HepG2 (cell line): ENCODE measurements at regions not wholly inside any gene's neighbourhood (a gene's known extent, or its start where the extent isn't known, plus 50 kb on each side); places are given as distances from the start of the nearest gene placed in this dataset.

Source experiments
- ATAC-seq: fragments of 200-7000 bp; cut with Tn5 transposase; 3 replicates; pipeline ENCODE4 v1.9.1; 2020; ENCODE audit warnings: mild to moderate bottlenecking, moderate library complexity
- BruUV-seq: library from RNA; stranded (reverse); fragments of 400-500 nt; replicated peaks from 2 replicates; lab custom pipeline; 2021; lab: Mats Ljungman, UMichigan
- CTCF ChIA-PET: fragments of 300-600 bp; formaldehyde crosslinking; extraction: SDS; loops from one replicate; lab custom pipeline; 2021; ENCODE audit warnings: low total read pairs, inconsistent platforms, low intra/inter-chr PET ratio; lab: Yijun Ruan, JAX
- POLR2A ChIA-PET: fragments of 350-600 bp; sonication (Branson Sonifier 250); formaldehyde crosslinking; loops from one replicate; lab custom pipeline; 2020; ENCODE audit warnings: antibody characterized with exemption, inconsistent platforms; lab: Yijun Ruan, JAX
- DNase-seq: peaks from one replicate; pipeline ENCODE4 v3.0.0-alpha.2; 2015; ENCODE audit warnings: low spot score
- FAIRE-seq: peaks from 3 replicates; lab custom pipeline; 2011; peaks lifted over from hg19 to GRCh38; lab: Jason Lieb, UNC
- H2AFZ ChIP-seq: one replicate; pipeline ENCODE4 v1.6.1; 2011; ENCODE audit warnings: low read length, inconsistent platforms
- H3K27ac ChIP-seq: fragments of 300-600 bp; 3 replicates; pipeline ENCODE4 v1.8.0; 2011; ENCODE audit warnings: mixed run types, mild to moderate bottlenecking, mixed read lengths, low read length, inconsistent platforms; ENCODE audit not compliant: insufficient read depth; ENCODE audit errors: extremely low read length
- H3K27me3 ChIP-seq, 2 experiments: fragments of 200-600 bp in 1 of 2; 2 replicates in 1 of 2; 3 replicates in 1 of 2; pipeline versions ENCODE4 v1.6.0 to v1.8.0; 2011; ENCODE audit warnings: low read length in 2 of 2, mild to moderate bottlenecking in 2 of 2, moderate library complexity in 2 of 2, inconsistent platforms in 1 of 2; ENCODE audit not compliant: insufficient read depth in 2 of 2, control insufficient read depth in 1 of 2
- H3K36me3 ChIP-seq, 2 experiments: fragments of 200-600 bp in 1 of 2; replicated peaks in 1 of 2; 2 replicates in 1 of 2; 3 replicates in 1 of 2; pipeline versions ENCODE4 v1.5.1 to v1.8.0; 2011; ENCODE audit warnings: low read length in 2 of 2, inconsistent platforms in 1 of 2; ENCODE audit not compliant: insufficient read depth in 2 of 2, control insufficient read depth in 1 of 2
- H3K4me1 ChIP-seq: 2 replicates; pipeline ENCODE4 v1.5.1; 2012; ENCODE audit warnings: low read length, inconsistent platforms; ENCODE audit not compliant: insufficient read depth
- H3K4me2 ChIP-seq: 2 replicates; pipeline ENCODE4 v1.6.0; 2011; ENCODE audit warnings: low read depth, low read length, inconsistent platforms
- H3K4me3 ChIP-seq, 3 experiments: fragments of 200-600 bp in 1 of 3; sonication (generic), shearing (Covaris generic) in 1 of 3; replicated peaks in 1 of 3; 2 replicates each; pipeline ENCODE4 v1.5.1; 2011 to 2016; ENCODE audit warnings: low read length in 3 of 3, inconsistent platforms in 2 of 3, low read depth in 2 of 3, mild to moderate bottlenecking in 2 of 3, control low read depth in 1 of 3, mixed read lengths in 1 of 3; ENCODE audit not compliant: insufficient read depth in 1 of 3
- H3K79me2 ChIP-seq: one replicate; pipeline ENCODE4 v1.6.1; 2011; ENCODE audit warnings: low read length, inconsistent platforms; ENCODE audit not compliant: insufficient read depth
- H3K9ac ChIP-seq: 2 replicates; pipeline ENCODE4 v1.6.0; 2011; ENCODE audit warnings: mild to moderate bottlenecking, low read depth, low read length, inconsistent platforms; ENCODE audit not compliant: insufficient read depth
- H3K9me3 ChIP-seq: 2 replicates; pipeline ENCODE4 v1.5.1; 2012; ENCODE audit warnings: mild to moderate bottlenecking, low read length
- H4K20me1 ChIP-seq: 2 replicates; pipeline ENCODE4 v1.6.0; 2011; ENCODE audit warnings: inconsistent platforms, mild to moderate bottlenecking, low read length, moderate library complexity; ENCODE audit not compliant: insufficient read depth
- AKAP8 ChIP-seq: sonication (generic); formaldehyde crosslinking; IDR thresholded peaks from 2 replicates; pipeline ENCODE4 v1.5.1; 2020; ENCODE audit warnings: mild to moderate bottlenecking, missing genetic modification reagents
- ATM ChIP-seq: fragments of 450-650 bp; IDR thresholded peaks from 2 replicates; pipeline ENCODE4 v1.7.1; 2017; ENCODE audit warnings: mild to moderate bottlenecking, borderline replicate concordance
- CEBPB ChIP-seq: IDR thresholded peaks from 2 replicates; pipeline ENCODE4 v1.6.1; 2011; ENCODE audit warnings: low read depth, low read length, improper control_type of control experiment, borderline replicate concordance
- ISL2 ChIP-seq: sonication (generic); formaldehyde crosslinking; IDR thresholded peaks from 2 replicates; pipeline ENCODE4 v1.5.0; 2020; ENCODE audit warnings: missing genetic modification reagents
- KMT2B ChIP-seq: IDR thresholded peaks from 2 replicates; pipeline ENCODE4 v1.6.1; 2016; ENCODE audit warnings: missing genetic modification reagents, missing compliant biosample characterization
- MATR3 ChIP-seq: sonication (generic); formaldehyde crosslinking; IDR thresholded peaks from 2 replicates; pipeline ENCODE4 v1.4.0; 2020; ENCODE audit warnings: missing genetic modification reagents
- MBNL3 ChIP-seq: fragments of 250-450 bp; sonication (Bioruptor Pico); conservative IDR thresholded peaks from 2 replicates; pipeline ENCODE4 v1.8.0; 2022; ENCODE audit warnings: mild to moderate bottlenecking, inconsistent platforms
- PBX2 ChIP-seq: IDR thresholded peaks from 2 replicates; pipeline ENCODE4 v1.6.1; 2016; ENCODE audit warnings: control low read depth
- RFX3 ChIP-seq: IDR thresholded peaks from 2 replicates; pipeline ENCODE4 v1.6.1; 2016; ENCODE audit warnings: missing biosample characterization, missing genetic modification reagents
- SMC3 ChIP-seq: IDR thresholded peaks from 2 replicates; pipeline ENCODE4 v1.6.1; 2011; ENCODE audit warnings: low read length, improper control_type of control experiment
- TP53 ChIP-seq: sonication (generic); formaldehyde crosslinking; conservative IDR thresholded peaks from 2 replicates; pipeline ENCODE4 v1.4.0; 2020; ENCODE audit warnings: missing genetic modification reagents
- ZFY ChIP-seq: sonication (generic); formaldehyde crosslinking; IDR thresholded peaks from 2 replicates; pipeline ENCODE4 v1.4.0; 2020; ENCODE audit warnings: missing genetic modification reagents
- ZNF367 ChIP-seq: sonication (generic); formaldehyde crosslinking; IDR thresholded peaks from 2 replicates; pipeline ENCODE4 v1.4.0; 2020; ENCODE audit warnings: missing genetic modification reagents, borderline replicate concordance
- ZNF710 ChIP-seq: sonication (generic); formaldehyde crosslinking; IDR thresholded peaks from 2 replicates; pipeline ENCODE4 v1.5.0; 2020; ENCODE audit warnings: mild to moderate bottlenecking, missing genetic modification reagents, borderline replicate concordance
- ZNF781 ChIP-seq: sonication (generic); formaldehyde crosslinking; IDR thresholded peaks from 2 replicates; pipeline ENCODE4 v1.5.1; 2020; ENCODE audit warnings: borderline replicate concordance, mild to moderate bottlenecking, missing genetic modification reagents; ENCODE audit errors: not compliant biosample characterization
- ZNF883 ChIP-seq: sonication (generic); formaldehyde crosslinking; IDR thresholded peaks from 2 replicates; pipeline ENCODE4 v1.5.1; 2020; ENCODE audit warnings: mild to moderate bottlenecking, missing genetic modification reagents; ENCODE audit errors: not compliant biosample characterization
- WGBS: methylation state at CpG from one replicate; pipeline ENCODE4 v1.1.6; 2017; ENCODE audit warnings: low lambda C conversion rate; 5-methylcytosine and 5-hydroxymethylcytosine counted together
- in situ Hi-C: cut with HindIII; loops from 2 replicates; pipeline ENCODE4 v1.10.0; 2017; ENCODE audit warnings: low pct_unique_long_range_greater_than_20kb; ENCODE audit not compliant: extremely low pct_ligation_motif_present
- intact Hi-C: fragments of 100-400 bp; cut with micrococcal nuclease; formaldehyde crosslinking; loops from one replicate; pipeline ENCODE4 v1.10.0; 2022; ENCODE audit not compliant: unreplicated experiment
- TF ChIP-seq, protein P1 (sequence below): fragments of 450-650 bp; IDR thresholded peaks from 2 replicates; pipeline ENCODE4 v1.6.1; 2017

GRCh38 chr4:14345356-14345775 lies 656.9 kb upstream of the CPEB2 start (continued):
- TF ChIP-seq PBX2 (CRISPR knock-in tag), result no peak
- TF ChIP-seq, protein P1, sequence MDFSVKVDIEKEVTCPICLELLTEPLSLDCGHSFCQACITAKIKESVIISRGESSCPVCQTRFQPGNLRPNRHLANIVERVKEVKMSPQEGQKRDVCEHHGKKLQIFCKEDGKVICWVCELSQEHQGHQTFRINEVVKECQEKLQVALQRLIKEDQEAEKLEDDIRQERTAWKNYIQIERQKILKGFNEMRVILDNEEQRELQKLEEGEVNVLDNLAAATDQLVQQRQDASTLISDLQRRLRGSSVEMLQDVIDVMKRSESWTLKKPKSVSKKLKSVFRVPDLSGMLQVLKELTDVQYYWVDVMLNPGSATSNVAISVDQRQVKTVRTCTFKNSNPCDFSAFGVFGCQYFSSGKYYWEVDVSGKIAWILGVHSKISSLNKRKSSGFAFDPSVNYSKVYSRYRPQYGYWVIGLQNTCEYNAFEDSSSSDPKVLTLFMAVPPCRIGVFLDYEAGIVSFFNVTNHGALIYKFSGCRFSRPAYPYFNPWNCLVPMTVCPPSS, result no peak
- no peak for TF ChIP-seq ZNF710
- no peak for TF ChIP-seq MBNL3 (CRISPR knock-in tag)
- no peak for TF ChIP-seq ISL2 (CRISPR knock-in tag)

DNA sequence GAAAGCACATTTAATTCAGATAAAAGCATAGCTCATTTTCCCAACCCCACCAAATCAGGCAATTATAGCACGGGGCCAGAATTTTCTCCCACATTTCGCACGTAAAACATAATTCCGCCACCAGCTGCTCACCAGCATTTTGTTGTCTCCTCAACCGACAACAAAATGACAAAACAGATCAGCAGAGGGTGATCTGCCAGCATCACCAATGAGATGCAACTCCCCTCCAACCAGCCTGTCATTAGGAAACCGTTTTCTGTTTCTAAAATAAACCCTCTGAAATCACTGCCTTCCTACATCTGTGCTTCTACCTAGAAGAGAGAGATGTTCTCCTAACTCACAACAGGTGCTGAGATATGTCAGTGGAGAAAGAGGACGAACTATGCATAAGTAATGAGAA lies 654.8 kb upstream of the CPEB2 start:
- no peak overlapping the region for H3K9ac ChIP-seq
- in situ Hi-C loops, result no loop called here
- intact Hi-C loops, result no loop called here
- H3K9me3 ChIP-seq, result peaks cover 55% of the 10 kb centered on the region
- H3K27me3 ChIP-seq, result no peaks in the 10 kb centered on the region
- H3K79me2 ChIP-seq, result no peaks in the 10 kb centered on the region
- no peak overlapping the region for H3K4me3 ChIP-seq
- BruUV-seq, result no TSS peak
- TF ChIP-seq KMT2B (CRISPR knock-in tag) (no peak), RFX3 (CRISPR knock-in tag) (no peak), MATR3 (CRISPR knock-in tag) (no peak), ATM (no peak), ZFY (CRISPR knock-in tag) (no peak), ZNF883 (no peak), CEBPB (no peak), ZNF781 (CRISPR knock-in tag) (no peak), SMC3 (no peak), TP53 (CRISPR knock-in tag) (no peak), ZNF367 (CRISPR knock-in tag) (no peak), AKAP8 (no peak)
- ChIA-PET POLR2A (no interaction called here), CTCF (no interaction called here)
- H3K27ac ChIP-seq, result no peak overlapping the region
- FAIRE-seq (no peak), ATAC-seq (no peak), DNase-seq (no peak)
- WGBS, result 27% methylated on average over 7 of the region's 7 CpGs
- H3K4me2 ChIP-seq, result no peak overlapping the region
- H2AFZ ChIP-seq, result no peak overlapping the region
- no peaks in the 10 kb centered on the region for H4K20me1 ChIP-seq
- no peaks in the 10 kb centered on the region for H3K36me3 ChIP-seq
- H3K4me1 ChIP-seq, result no peaks in the 10 kb centered on the region
